ENCODE measurements at regions not wholly inside any gene's neighbourhood (a gene's known extent, or its start where the extent isn't known, plus 50 kb on each side); places are given as distances from the start of the nearest gene placed in this dataset.
A peak's percentile ranks its signal among the peaks of the same experiment; 100 is the strongest.
"Not testable (repeated sequence)": the region's sequence is repeated elsewhere in the genome, so short reads cannot be mapped to it uniquely, and the experiment has no call there.

DNA sequence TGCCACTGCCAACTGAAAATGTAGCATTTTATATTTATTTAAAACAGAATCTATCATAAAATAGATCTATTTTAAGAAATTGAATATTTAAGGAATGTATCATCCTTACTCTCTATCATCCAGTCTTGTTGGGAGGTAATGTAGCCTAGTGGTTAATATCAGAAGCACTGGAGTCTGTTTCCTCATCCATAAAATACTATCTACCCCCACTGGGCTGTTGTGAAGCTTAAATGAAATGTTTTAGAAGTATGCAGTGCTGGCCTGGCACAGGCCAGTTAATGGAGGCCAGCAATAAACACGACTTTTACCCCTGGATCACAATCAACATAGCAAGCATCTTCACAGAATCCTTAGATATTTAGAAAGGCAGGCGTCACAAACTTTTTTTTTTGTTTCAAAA is 188.0 kb downstream of the CAND1 start:
- DNase-seq = no peak

DNA sequence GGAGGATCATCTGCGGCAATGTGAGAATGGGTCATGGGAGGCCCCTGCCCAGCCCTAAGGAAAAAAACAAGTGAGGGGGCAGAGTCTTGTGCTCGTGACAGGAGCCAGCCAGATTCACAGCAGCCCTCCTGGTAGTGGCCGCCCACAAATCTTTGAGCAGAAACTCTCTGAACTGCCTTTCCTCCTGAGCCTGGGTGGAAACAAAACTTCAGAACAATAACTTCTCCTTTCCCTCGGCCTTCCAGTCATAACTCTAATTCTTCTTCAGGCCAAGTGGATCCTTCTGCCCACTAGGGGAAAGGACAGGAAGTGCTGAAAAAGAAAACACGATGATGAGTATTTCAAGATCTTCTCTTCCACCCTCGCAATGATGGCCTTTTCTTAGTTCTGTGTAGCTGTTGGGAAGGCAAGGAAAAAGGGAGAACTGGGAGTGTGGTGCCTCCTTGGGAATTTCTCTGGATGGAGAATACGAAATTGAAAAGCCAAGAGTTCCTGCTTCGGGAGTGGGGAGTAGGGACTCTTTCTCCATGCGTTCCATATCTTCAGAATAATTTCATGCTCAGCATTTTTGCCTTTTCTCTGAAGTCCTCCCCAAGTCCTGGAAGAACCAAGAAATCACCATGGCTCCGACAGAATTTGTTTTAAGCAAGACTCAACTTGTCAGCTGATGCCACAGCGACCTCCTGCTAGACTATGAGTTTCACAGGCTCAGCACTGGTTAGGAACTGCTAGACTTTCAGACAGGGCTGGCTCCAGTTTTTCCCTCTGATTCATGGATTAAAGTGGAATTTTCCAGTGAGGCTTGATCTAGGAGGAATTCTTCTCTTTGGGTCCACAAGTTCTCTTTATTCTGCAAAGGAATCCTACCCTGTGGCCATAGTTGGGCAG is 188.9 kb downstream of the CAND1 start:
- no peak for DNase-seq

DNA sequence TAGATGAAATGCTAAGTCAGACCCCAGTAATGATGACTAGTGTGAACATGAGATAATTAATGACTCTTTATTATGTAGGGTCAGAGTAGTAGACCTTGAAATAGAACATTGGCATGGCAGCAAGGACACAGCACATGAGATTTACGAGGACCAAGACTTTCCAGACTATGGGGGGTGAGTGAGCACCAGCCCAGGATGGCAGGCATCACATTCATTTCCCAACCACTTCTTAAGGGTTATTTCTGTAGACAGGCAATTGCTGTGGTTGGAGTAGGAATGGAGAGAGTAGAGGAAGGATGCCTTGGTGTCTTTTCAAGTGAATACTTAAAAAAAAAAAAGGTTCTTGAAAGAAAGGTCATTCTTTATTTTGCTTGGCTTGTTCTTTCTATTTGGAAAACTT is 189.4 kb upstream of the DYRK2 start:
- DNase-seq = no peak

DNA sequence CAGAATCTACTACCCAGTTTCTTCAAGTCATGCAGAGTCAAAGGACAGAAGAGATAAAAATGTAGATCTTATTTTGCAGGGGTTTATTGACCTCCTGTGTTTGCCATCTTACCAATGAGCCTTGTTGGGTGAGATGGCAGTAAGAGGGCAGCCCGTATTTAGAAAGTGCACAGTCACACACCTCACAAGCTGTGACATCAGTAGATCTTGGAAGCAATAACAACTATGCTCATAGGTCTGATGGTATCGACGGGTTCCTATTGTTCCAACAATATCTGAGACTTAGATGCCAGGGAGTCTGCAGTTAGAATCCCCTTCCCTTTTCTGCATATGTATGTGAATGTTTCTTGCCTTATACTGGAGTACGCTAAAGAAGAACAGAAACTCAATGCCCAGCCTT is 189.0 kb upstream of the DYRK2 start:
- DNase-seq = no peak

DNA sequence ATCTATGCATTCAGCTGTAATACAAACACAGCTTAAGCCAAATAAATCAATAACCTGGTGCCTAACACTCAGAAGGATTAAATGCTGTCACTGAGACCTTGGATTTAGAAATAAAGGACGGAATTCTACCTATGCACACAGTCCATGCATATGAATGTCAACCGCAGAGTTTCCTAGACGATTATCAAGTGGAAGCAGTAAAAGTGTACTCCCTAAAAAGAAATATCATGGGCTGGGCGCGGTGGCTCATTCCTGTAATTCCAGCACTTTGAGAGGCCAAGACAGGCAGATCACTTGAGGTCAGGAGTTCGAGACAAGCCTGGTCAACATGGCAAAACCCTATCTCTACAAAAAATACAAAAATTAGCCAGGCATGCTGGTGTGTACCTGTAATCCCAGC is 188.2 kb upstream of the DYRK2 start:
- no peak for DNase-seq

DNA sequence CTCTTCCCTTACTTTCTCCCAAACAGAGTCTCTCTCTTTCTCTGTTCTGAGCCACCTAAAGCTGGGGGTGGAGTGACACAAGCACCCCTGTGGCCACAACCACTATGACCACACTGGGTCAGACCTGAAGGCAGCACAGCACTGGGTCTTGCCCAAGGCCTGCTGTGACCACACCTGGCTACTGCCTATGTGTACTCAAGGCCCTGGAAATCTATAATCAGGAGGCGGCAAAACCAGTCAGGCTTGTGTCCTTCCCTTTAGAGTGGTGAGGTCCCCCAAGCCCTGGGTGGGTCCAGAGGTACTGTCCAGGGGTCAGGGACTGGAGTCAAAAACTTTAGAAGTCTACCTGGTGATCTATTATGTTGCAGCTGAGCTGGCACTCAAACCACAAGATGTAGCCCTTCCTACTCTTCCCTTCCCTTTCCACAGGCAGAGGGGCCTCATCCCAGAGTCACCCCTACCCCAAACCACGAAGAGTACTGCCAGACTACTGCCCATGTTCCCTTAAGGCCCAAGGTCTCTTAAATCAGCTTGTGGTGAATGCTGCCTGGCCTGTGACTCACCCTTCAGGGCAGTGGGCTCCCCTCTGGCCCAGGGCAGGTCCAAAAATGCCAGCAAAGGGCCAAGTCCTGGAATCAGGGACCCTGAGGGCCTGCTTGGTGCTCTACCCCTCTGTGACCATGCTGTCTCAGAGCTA is 179.8 kb upstream of the DYRK2 start:
- no peak for DNase-seq

DNA sequence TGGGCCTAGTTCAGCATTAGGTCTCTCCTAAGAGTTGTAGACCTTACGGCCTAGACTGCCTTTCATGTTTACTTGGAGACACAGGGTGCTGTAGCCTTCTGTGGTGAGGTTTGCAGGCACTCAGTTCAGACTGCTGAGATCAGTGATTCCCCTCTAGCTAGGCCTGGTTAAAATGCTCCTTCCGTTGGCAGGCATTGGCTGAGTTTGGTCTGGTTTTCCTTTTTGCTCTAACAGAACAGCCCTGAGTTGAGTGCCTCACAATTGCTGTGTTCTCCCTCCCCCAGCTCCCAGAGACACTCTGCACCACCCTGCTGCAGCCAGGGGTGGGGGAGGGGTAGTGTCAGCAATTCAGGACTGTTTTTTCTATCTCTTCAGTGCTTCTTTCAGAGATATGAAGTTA is 178.9 kb upstream of the DYRK2 start:
- no peak for DNase-seq

DNA sequence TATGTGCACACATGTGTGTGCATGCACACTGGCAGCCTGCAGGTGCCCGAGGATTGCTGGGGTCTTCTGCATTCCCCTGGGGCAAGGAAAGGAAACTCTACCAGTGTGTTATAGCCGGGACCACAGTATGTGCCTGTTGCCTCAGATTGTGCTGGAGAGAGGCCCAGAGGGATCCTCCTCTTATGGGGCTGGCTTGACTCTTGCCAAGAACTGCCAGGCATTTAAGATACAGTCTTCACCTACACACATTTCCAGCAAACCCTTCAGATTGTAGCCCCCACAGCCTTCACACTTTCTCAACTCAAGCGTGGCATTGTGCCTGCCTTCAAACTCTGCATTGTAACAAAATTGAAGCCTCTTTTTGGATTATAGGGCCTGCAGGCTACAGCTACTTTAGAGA is 176.7 kb upstream of the DYRK2 start:
- DNase-seq = no peak

DNA sequence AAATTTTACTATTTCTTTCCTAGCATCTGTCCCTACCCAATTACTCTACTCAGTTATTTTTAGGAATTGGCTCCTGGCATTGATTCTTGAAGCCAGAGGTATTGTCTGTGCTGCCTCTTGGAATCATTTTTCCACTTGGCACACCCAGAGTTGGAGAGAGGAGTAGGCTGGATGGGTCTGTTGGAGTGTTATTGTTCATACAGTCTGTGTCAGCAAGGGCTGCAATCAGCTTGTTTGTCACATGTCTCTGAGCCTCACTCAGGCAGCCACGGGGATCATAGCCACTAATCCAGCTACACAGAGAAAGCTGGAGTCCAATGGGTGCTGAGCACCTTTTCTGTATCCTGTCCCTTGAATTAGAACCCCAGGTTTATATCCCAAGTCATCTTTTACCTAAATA is 176.0 kb upstream of the DYRK2 start:
- peak; percentile 50 for DNase-seq

DNA sequence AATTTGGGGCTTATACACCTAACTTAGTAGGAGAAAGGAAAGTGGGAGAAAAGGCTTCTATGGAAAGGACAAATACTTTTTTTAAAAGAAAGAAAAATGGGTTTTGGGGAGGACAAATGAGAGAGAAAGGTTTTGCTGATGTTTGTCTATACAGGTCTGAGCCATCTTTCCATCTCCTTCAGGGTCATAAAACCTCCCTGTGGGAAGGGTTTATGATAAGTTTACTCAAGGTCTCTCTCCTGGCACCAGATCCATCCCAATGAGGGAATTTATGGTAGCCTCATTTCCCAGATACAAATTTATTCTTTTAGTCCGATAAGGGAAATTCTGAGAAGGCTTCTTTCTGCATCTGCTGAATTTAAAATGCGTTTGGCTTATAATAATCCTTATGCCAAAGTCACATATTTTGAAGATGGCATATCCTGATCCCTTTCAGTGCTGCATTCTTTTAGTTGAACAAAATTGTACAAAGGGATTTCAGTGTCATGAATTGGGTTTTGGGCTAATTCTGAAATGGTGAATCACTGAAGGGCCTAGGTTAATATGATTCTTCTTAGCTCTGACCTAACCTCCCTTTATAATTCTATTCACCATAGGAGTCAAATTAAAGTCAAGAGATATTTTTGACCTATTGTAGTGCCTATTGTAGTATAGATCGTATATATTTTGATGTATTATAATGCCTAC is 173.5 kb upstream of the DYRK2 start:
- DNase-seq = no peak

DNA sequence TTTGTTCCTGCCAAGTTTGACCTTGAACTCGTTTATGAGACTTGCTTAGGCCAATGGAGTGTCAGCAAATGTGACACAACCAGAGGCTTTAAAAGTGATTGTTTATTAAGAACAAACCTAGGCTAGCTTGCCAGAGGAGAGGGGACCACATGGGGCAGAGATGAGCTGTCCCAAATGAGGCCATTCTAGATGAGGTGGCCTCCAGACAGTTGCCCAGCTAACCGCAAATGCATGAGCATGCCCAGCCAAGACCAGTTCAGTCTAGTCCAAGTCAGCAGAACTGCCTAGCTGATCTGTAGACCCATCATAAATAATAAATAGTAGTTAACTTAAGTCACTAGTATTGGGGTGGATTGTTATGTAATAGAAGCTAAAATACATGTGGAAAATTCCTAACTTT is 172.8 kb upstream of the DYRK2 start:
- DNase-seq = no peak

DNA sequence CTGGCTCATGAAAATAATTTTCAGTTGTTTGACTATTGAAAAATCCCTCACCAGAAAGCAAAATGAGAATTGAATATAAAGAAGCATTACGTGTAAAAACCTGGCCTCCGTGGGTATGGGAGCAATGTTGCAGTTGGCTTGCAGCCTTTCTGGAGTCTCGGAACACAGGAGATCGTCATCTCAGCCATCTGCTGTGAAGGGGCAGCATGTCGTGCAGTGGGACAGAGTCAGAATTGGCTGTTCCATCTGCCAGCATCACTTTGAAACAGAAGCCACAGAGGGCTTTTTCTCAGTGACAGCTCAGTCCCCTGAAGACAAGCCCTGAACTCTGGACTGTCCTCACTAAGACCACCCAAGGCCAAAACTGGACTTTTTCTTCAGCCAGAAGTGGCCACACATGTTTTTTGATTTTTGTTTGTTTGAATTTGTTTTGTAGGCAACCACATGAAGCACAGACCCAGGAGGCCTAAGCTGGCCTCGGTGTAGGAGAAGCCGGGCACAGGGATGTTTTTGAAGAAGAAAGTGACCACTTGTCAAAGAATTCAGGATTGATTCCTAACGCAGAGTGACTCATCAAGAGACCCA is 170.8 kb upstream of the DYRK2 start:
- peak; percentile 87 for DNase-seq

DNA sequence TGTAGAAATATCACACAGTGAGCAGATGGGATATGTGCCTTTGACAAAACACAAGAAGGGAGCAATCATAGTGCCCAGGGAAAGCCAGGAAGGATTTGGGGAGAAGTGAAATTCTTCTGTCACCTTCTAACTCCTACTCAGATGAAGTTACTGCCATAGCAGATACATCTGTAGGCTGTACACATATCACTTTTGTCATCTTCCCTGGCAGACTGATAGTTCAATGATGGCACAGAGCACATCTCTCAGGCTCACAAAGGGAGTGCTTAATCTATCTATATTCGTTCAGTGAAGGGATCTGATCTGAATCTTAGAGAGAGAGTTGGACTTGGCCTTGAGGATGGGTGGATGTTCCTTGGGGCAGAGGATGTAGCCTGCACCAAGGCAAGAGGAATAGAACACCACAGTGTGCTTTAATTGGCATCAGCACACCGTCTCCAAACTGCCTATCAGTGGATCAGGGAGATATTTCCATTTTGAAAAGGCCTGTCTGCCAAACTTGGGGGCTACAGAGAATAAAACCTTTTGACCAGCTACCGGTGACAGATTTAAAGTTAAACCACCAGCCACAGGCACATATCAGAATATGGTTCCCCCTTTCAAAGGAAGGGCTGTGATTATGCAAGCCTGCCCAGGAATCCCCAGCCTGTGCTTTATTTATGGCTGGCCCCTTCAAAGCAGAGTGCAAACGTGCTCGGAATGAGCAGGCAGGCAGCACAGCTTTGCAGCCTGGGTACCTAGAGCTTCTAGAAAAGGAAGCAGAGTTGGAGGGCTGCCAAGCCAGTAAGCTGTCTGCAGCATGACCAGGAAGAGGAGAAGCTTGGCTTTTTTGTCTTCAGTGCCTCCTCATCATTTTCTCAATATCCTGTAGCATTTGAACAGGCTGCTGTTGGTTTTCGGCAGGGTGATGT is 165.5 kb upstream of the DYRK2 start:
- no peak for DNase-seq

DNA sequence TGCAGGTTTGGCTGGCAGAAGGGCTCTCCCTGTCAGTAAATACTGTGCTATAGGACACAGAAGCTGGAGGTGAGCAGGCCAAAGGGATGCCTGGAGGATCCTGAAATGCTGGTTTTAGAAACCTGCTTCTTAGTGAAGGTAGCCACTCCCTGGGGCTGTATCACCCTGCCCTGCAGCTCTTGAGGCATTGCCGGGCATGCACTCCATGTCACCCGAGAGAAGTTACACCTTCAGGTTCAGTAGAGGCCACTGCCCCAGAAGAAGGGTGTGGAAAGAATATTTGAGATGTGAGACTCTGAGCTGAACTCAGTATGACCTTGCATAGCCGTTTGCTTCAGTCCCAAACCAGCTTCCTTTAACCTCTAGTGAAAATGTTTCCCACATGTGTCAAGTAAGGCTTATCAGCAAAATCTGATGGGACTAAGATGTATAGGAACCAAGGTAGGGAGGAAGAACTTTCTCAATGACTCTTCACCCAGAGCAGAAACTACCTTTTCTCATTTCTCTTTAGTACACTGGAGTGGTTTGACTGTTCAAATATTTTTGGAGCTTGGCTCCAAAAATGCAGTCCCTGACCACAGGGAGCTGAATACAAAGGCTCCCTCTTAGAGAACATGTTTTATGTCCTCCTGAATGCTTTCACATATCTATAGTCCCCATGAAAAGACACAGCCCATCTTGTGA is 164.5 kb upstream of the DYRK2 start:
- DNase-seq = no peak

DNA sequence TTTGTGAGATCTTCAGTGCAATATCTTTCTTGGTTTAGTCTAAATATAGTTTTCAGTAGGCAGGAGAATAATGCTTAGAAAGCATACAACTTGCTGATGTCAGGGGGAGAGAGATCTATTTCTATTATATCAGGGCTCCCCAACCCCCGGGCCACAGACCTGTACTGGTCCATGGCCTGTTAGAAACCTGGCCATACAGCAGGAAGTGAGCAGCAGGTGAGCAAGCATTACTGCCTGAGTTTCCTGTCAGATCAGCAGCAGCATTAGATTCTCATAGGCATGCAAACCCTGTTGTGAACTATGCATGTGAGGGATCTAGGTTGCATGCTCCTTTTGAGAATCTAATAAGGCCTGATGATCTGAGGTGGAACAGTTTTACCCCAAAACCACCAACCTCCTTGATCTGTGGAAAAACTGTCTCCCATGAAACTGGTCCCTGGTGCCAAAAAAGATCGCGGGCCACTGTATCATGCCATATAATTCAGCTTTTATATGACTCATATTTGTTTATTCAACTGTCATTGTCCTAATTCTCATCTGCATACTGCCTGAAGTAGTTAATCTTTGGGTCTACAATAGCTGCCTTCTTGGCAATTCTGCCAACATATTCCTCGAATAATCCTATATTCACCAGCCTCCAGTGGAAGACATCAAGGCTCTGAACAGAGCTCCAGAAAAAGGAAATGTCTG is 163.6 kb upstream of the DYRK2 start:
- no peak for DNase-seq

DNA sequence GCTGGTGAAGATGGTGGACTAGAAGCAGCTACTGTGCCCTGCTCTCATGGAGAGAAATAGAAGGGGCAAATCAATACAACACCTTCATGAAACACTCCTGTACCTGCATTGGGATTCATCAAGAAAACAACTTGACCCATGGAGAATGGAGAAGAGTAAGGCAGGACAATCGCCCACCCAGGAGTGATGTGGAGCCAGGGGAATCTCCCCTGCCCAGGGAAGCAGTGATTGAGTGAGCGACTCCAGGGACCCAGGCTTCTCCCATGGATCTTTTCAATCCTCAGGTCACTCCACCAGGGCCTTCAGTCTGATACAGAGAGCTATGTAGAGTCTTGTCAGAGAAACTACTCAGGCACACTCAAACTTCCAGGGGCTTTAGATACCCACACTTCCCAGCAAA is 161.9 kb upstream of the DYRK2 start:
- DNase-seq = no peak

DNA sequence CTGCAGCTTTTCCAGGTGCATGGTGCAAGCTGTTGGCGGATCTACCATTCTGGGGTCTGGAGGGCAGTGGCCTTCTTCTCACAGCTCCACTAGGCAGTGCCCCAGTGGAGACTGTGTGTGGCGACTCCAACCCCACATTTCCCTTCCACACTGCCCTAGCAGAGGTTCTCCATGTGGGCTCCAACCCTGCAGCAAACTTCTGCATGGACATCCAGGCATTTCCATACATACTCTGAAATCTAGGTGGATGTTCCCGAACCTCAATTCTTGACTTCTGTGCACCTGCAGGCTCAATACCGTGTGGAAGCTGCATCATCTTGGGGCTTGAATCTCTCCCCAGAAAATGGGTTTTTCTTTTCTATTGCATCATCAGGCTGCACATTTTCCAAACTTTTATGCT is 160.2 kb upstream of the DYRK2 start:
- DNase-seq = not testable (repeated sequence)

DNA sequence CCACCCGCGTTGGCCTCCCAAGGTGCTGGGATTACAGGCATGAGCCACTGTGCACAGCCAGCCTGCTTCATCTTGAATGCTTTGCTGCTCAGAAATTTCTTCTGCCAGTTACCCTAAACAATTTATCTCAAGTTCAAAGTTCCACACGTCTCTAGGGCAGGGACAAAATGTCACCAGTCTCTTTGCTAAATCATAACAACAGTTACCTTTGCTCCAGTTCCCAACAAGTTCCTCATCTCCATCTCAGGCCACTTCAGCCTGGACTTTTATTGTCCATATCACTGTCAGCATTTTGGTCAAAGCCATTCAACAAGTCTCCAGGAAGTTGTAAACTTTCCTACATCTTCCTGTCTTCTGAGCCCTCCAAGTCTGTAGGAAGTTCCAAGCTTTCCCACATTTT is 159.5 kb upstream of the DYRK2 start:
- DNase-seq = no peak

DNA sequence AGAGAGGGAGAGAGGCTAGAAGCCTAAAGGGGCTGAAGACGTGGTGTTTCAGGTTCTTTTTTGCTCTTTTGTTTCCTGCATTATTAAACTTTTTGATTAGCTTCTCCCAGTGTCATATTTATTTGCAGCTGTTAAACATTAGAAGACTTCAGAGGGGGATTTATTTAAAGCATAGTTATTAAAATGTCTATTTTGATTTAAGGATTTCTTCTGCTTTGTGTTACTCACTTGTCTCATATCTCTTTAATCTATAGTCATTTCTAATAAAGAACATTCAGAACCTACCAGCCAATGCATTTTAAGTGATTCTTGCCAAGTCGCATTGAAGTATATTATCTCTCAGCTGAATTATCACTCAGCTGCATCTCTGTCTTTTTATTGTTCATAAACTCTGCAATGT is 152.0 kb upstream of the DYRK2 start:
- no peak for DNase-seq

DNA sequence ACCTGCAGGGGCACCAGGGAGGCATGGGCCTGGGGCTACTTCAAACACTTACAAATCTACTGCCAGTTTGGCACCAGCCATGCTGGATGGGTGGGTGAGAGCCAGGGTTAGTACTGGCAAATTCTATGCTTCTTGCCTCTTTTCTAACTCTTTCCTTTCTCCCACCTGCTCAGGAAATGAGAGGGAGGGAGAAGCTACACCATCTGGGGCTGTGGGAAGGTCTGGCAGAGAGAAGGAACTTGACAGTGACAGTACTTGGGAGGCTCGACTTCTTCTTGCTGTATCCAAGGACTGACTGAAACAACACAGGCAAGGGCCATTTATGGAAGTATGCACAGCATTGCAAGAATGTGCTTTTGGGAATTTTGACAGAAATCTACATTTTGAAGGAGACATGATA is 149.6 kb upstream of the DYRK2 start:
- no peak for DNase-seq

DNA sequence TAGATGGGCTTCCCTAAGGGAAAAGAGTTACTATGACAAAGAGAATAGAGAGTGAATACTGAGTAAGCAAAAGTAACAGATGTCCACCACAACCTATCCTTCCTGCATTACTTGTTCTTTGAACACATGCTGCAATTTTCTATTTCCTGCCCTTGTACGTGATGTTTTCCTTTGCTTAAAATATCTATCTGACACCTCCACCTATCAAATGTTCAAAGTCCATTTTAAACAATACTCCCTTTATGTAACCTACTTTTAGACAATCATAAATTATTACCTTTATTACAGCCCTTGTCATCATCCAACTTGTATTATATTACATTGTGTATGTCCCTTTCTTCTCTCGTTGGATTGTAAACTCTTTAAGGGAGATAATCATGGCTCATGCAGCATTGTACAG is 147.2 kb upstream of the DYRK2 start:
- DNase-seq = no peak

All from NCI-H1694 (cell line).